HCT116 (cell line): ENCODE measurements at regions not wholly inside any gene's neighbourhood (a gene's known extent, or its start where the extent isn't known, plus 50 kb on each side); places are given as distances from the start of the nearest gene placed in this dataset.

Experiments
- ATAC-seq: fragments of 200-7000 bp; cut with Tn5 transposase; 2 replicates; pipeline ENCODE4 v1.9.1; 2020; ENCODE audit warnings: mild to moderate bottlenecking, moderate library complexity
- BruUV-seq: library from RNA; stranded (reverse); fragments of 400-500 nt; replicated peaks from 2 replicates; lab custom pipeline; 2021; lab: Mats Ljungman, UMichigan
- CTCF ChIA-PET: fragments of 300-600 bp; sonication (Branson Sonifier 250); formaldehyde crosslinking; loops from one replicate; lab custom pipeline; 2021; ENCODE audit warnings: antibody characterized with exemption; lab: Charles Lee
- POLR2A ChIA-PET: fragments of 300-600, 350-600 bp; sonication (Branson Sonifier 250); formaldehyde crosslinking; loops from one replicate; lab custom pipeline; 2021; ENCODE audit warnings: antibody characterized with exemption; lab: Charles Lee
- RAD21 ChIA-PET, 2 experiments: fragments of 300-600 bp; sonication (Branson Sonifier 250); formaldehyde crosslinking; loops; one replicate each; lab custom pipeline; 2023; ENCODE audit warnings: low total read pairs in 2 of 2; ENCODE audit not compliant: uncharacterized antibody in 2 of 2, unreplicated experiment in 2 of 2, low non-redundant PET in 1 of 2; lab: Charles Lee
- DNase-seq: peaks from one replicate; pipeline ENCODE4 v3.0.0-alpha.2; 2010; ENCODE audit warnings: low read depth, low spot score
- H2AFZ ChIP-seq: fragments of 200-600 bp; shearing (Covaris generic), sonication (generic); 2 replicates; pipeline ENCODE4 v1.6.1; 2017; ENCODE audit warnings: low read depth, mixed run types, mixed read lengths, antibody characterized with exemption, low read length; ENCODE audit not compliant: poor library complexity, severe bottlenecking
- H3K27ac ChIP-seq: 2 replicates; pipeline ENCODE4 v1.5.1; 2012; ENCODE audit warnings: low read depth, low read length
- H3K27me3 ChIP-seq: fragments of 200-600 bp; sonication (generic); 2 replicates; pipeline ENCODE4 v1.6.1; 2016; ENCODE audit warnings: mixed run types, low read length, mixed read lengths; ENCODE audit not compliant: insufficient read depth
- H3K36me3 ChIP-seq, 2 experiments: fragments of 200-500 bp in 1 of 2; fragments of 200-600 bp in 1 of 2; sonication (Bioruptor generic) in 1 of 2; sonication (generic) in 1 of 2; 2 replicates each; pipeline versions ENCODE4 v1.5.1 to v1.6.1; 2014 to 2016; ENCODE audit warnings: low read length in 2 of 2, inconsistent platforms in 1 of 2, mixed read lengths in 1 of 2, mixed run types in 1 of 2; ENCODE audit not compliant: insufficient read depth in 2 of 2, control insufficient read depth in 1 of 2
- H3K4me1 ChIP-seq, 2 experiments: fragments of 200-600 bp in 1 of 2; sonication (generic) in 1 of 2; 2 replicates each; pipeline versions ENCODE4 v1.5.1 to v1.6.1; 2012 to 2017; ENCODE audit warnings: low read length in 2 of 2, inconsistent platforms in 1 of 2, mild to moderate bottlenecking in 1 of 2, mixed read lengths in 1 of 2, mixed run types in 1 of 2, moderate library complexity in 1 of 2; ENCODE audit not compliant: insufficient read depth in 2 of 2, control insufficient read depth in 1 of 2
- H3K4me2 ChIP-seq: fragments of 200-600 bp; sonication (generic); 2 replicates; pipeline ENCODE4 v1.6.1; 2017; ENCODE audit warnings: mixed run types, low read length, mixed read lengths
- H3K4me3 ChIP-seq, 2 experiments: fragments of 200-600 bp in 1 of 2; sonication (generic) in 1 of 2; replicated peaks in 1 of 2; 2 replicates each; pipeline ENCODE4 v1.5.1; 2011 to 2016; ENCODE audit warnings: low read length in 2 of 2, control low read depth in 1 of 2, low read depth in 1 of 2, mild to moderate bottlenecking in 1 of 2, mixed read lengths in 1 of 2, mixed run types in 1 of 2
- H3K79me2 ChIP-seq: fragments of 200-600 bp; sonication (generic); 2 replicates; pipeline ENCODE4 v1.6.1; 2017; ENCODE audit warnings: mild to moderate bottlenecking, mixed run types, low read length, moderate library complexity, mixed read lengths; ENCODE audit not compliant: insufficient read depth
- H3K9ac ChIP-seq: fragments of 200-600 bp; sonication (generic); 2 replicates; pipeline ENCODE4 v1.6.1; 2016; ENCODE audit warnings: low read length, mixed read lengths
- H3K9me2 ChIP-seq: fragments of 200-600 bp; sonication (generic), shearing (Covaris generic); 2 replicates; pipeline ENCODE4 v1.6.1; 2017; ENCODE audit warnings: mixed run types, mild to moderate bottlenecking, moderate library complexity; ENCODE audit not compliant: insufficient read depth
- H3K9me3 ChIP-seq, 2 experiments: fragments of 200-500 bp in 1 of 2; fragments of 200-600 bp in 1 of 2; sonication (Bioruptor generic) in 1 of 2; sonication (generic) in 1 of 2; 2 replicates each; pipeline ENCODE4 v1.6.1; 2014 to 2017; ENCODE audit warnings: low read length in 2 of 2, mixed read lengths in 2 of 2, inconsistent platforms in 1 of 2, low read depth in 1 of 2, mild to moderate bottlenecking in 1 of 2, mixed run types in 1 of 2, moderate library complexity in 1 of 2; ENCODE audit not compliant: control insufficient read depth in 1 of 2, insufficient read depth in 1 of 2
- H4K20me1 ChIP-seq: fragments of 200-600 bp; sonication (generic), shearing (Covaris generic); 2 replicates; pipeline ENCODE4 v1.6.1; 2017; ENCODE audit warnings: mixed run types, mild to moderate bottlenecking, moderate library complexity; ENCODE audit not compliant: insufficient read depth
- ELF1 ChIP-seq: IDR thresholded peaks from 2 replicates; pipeline ENCODE4 v1.6.1; 2012; ENCODE audit warnings: low read depth, borderline replicate concordance
- FOSL1 ChIP-seq: IDR thresholded peaks from 2 replicates; pipeline ENCODE4 v1.6.1; 2012; ENCODE audit warnings: low read depth
- POLR2A ChIP-seq: IDR thresholded peaks from 2 replicates; pipeline ENCODE4 v1.7.0; 2011; ENCODE audit warnings: borderline replicate concordance; ENCODE audit not compliant: insufficient read depth, insufficient read length; ENCODE audit errors: extremely low read depth
- SP1 ChIP-seq: IDR thresholded peaks from 2 replicates; pipeline ENCODE4 v1.6.1; 2012; ENCODE audit warnings: low read depth
- TCF7L2 ChIP-seq: IDR thresholded peaks from 2 replicates; pipeline ENCODE4 v1.7.0; 2011; ENCODE audit warnings: borderline replicate concordance, inconsistent platforms; ENCODE audit not compliant: insufficient read depth, insufficient read length; ENCODE audit errors: extremely low read depth
- YY1 ChIP-seq: IDR thresholded peaks from 2 replicates; pipeline ENCODE4 v1.6.1; 2011; ENCODE audit warnings: low read length, low read depth, moderate library complexity, mild to moderate bottlenecking; ENCODE audit not compliant: insufficient replicate concordance; ENCODE audit errors: extremely low read depth
- ZFX ChIP-seq: fragments of 450-650 bp; IDR thresholded peaks from 2 replicates; pipeline ENCODE4 v1.6.1; 2017
- ZNF274 ChIP-seq: fragments of 200-500 bp; sonication (Bioruptor generic); IDR thresholded peaks from 2 replicates; pipeline ENCODE4 v1.6.1; 2014; ENCODE audit warnings: mild to moderate bottlenecking, low read depth, low read length, inconsistent platforms
- intact Hi-C: fragments of 100-400 bp; cut with micrococcal nuclease; formaldehyde crosslinking; loops from 2 replicates; pipeline ENCODE4 v1.10.0; 2022
- TF ChIP-seq, protein P1 (sequence below): IDR thresholded peaks from 2 replicates; pipeline ENCODE4 v1.6.1; 2012
- TF ChIP-seq, protein P2 (sequence below): IDR thresholded peaks from 2 replicates; pipeline ENCODE4 v1.6.1; 2011; ENCODE audit warnings: mild to moderate bottlenecking, low read length, moderate library complexity; ENCODE audit not compliant: insufficient replicate concordance; ENCODE audit errors: extremely low read depth
- TF ChIP-seq, protein P3 (sequence below), 3 experiments: fragments of 200-600 bp in 1 of 3; sonication (generic) in 1 of 3; IDR thresholded peaks in 2 of 3; conservative IDR thresholded peaks in 1 of 3; 2 replicates each; pipeline ENCODE4 v1.5.1; 2012 to 2017; ENCODE audit warnings: low read depth in 2 of 3, low read length in 2 of 3, antibody characterized with exemption in 1 of 3, borderline replicate concordance in 1 of 3, control low read depth in 1 of 3, mild to moderate bottlenecking in 1 of 3, mixed read lengths in 1 of 3, mixed run types in 1 of 3, moderate library complexity in 1 of 3; ENCODE audit not compliant: insufficient read depth in 1 of 3

DNA sequence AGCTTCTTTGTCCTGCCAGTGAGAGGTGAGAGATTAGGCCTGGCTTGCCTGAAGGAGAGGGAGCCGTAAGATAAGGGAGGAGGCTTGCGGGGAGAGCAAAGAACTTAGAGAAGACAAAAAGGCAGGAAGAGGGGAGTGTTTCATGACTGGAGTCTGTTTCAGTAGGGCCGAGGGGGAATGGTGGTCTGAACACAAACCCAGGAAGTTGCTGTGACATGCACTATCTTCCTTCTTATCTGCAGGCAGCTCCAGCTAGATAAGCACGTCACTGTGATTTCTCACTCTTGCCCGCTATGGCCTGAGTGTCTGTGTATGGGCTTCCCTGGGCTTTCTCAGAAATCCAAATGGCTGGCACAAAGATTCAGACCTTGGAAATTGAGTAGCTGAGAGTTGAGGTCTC is 307.5 kb upstream of the CLINT1 start:
- no peak overlapping the region for H2AFZ ChIP-seq
- no TSS peak for BruUV-seq
- H3K27ac ChIP-seq, result no peak overlapping the region
- intact Hi-C loops, result no loop called here
- ChIA-PET CTCF (no interaction called here), POLR2A (no interaction called here)
- H3K9ac ChIP-seq, result no peak overlapping the region
- H3K36me3 ChIP-seq, result no peaks in the 10 kb centered on the region
- no peaks in the 10 kb centered on the region for H3K9me2 ChIP-seq
- peaks cover 46% of the 10 kb centered on the region for H3K27me3 ChIP-seq
- H3K4me1 ChIP-seq, result no peaks in the 10 kb centered on the region
- no peak for TF ChIP-seq ZNF274
- TF ChIP-seq, protein P1, sequence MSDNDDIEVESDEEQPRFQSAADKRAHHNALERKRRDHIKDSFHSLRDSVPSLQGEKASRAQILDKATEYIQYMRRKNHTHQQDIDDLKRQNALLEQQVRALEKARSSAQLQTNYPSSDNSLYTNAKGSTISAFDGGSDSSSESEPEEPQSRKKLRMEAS, result no peak
- no peak for TF ChIP-seq POLR2A
- no peak for TF ChIP-seq ZFX
- no peak for TF ChIP-seq FOSL1
- TF ChIP-seq TCF7L2, result no peak
- no peak for TF ChIP-seq SP1
- no peak for TF ChIP-seq YY1
- TF ChIP-seq, protein P2, sequence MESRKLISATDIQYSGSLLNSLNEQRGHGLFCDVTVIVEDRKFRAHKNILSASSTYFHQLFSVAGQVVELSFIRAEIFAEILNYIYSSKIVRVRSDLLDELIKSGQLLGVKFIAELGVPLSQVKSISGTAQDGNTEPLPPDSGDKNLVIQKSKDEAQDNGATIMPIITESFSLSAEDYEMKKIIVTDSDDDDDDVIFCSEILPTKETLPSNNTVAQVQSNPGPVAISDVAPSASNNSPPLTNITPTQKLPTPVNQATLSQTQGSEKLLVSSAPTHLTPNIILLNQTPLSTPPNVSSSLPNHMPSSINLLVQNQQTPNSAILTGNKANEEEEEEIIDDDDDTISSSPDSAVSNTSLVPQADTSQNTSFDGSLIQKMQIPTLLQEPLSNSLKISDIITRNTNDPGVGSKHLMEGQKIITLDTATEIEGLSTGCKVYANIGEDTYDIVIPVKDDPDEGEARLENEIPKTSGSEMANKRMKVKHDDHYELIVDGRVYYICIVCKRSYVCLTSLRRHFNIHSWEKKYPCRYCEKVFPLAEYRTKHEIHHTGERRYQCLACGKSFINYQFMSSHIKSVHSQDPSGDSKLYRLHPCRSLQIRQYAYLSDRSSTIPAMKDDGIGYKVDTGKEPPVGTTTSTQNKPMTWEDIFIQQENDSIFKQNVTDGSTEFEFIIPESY, result no peak
- TF ChIP-seq, protein P3, sequence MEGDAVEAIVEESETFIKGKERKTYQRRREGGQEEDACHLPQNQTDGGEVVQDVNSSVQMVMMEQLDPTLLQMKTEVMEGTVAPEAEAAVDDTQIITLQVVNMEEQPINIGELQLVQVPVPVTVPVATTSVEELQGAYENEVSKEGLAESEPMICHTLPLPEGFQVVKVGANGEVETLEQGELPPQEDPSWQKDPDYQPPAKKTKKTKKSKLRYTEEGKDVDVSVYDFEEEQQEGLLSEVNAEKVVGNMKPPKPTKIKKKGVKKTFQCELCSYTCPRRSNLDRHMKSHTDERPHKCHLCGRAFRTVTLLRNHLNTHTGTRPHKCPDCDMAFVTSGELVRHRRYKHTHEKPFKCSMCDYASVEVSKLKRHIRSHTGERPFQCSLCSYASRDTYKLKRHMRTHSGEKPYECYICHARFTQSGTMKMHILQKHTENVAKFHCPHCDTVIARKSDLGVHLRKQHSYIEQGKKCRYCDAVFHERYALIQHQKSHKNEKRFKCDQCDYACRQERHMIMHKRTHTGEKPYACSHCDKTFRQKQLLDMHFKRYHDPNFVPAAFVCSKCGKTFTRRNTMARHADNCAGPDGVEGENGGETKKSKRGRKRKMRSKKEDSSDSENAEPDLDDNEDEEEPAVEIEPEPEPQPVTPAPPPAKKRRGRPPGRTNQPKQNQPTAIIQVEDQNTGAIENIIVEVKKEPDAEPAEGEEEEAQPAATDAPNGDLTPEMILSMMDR (IDR thresholded peaks at IDR 0.05 in 2 of 3, conservative IDR thresholded peaks at IDR 0.05 in 1 of 3; ENCODE audit: borderline replicate concordance in 1 of 3, insufficient read depth in 1 of 3, low read depth in 2 of 3, low read length in 2 of 3), result no peak
- no peak for TF ChIP-seq ELF1
- TF ChIP-seq, all 23 proteins: peak for 0
- Histone ChIP-seq H3K4me3 (no peak overlapping the region), H4K20me1 (no peaks in the 10 kb centered on the region), H3K4me2 (no peak overlapping the region), H3K79me2 (no peaks in the 10 kb centered on the region), H3K9me3 (no peaks in the 10 kb centered on the region)
- no peak for DNase-seq
- RAD21 ChIA-PET, result no interaction called here
- ATAC-seq, result no peak
